SU-DHL-6 (cell line): ENCODE measurements at regions not wholly inside any gene's neighbourhood (a gene's known extent, or its start where the extent isn't known, plus 50 kb on each side); places are given as distances from the start of the nearest gene placed in this dataset.

Source experiments
- H2AFZ ChIP-seq: fragments of 200-600 bp; sonication (generic); 2 replicates; pipeline ENCODE4 v1.6.1; 2014; ENCODE audit warnings: low read depth, mild to moderate bottlenecking, moderate library complexity, mixed read lengths, antibody characterized with exemption, low read length; ENCODE audit not compliant: severe bottlenecking
- H3F3A ChIP-seq: fragments of 200-600 bp; shearing (Covaris generic); 2 replicates; pipeline ENCODE4 v1.6.0; 2016; ENCODE audit warnings: antibody characterized with exemption, mild to moderate bottlenecking; ENCODE audit not compliant: insufficient read depth
- H3K27ac ChIP-seq: fragments of 200-600 bp; sonication (generic); 2 replicates; pipeline ENCODE4 v1.5.1; 2016; ENCODE audit warnings: low read depth, mild to moderate bottlenecking, low read length, moderate library complexity, mixed read lengths
- H3K27me3 ChIP-seq: fragments of 200-600 bp; sonication (generic), shearing (Covaris generic); 2 replicates; pipeline ENCODE4 v1.6.0; 2014; ENCODE audit warnings: mild to moderate bottlenecking, low read length
- H3K36me3 ChIP-seq: fragments of 200-600 bp; sonication (generic); 2 replicates; pipeline ENCODE4 v1.6.1; 2014; ENCODE audit warnings: mild to moderate bottlenecking, low read length, mixed read lengths
- H3K4me2 ChIP-seq: fragments of 300-600, 200-600 bp; shearing (Covaris generic), sonication (generic); 2 replicates; pipeline ENCODE4 v1.6.0; 2014; ENCODE audit warnings: low read length, low read depth, mild to moderate bottlenecking; ENCODE audit not compliant: poor library complexity, severe bottlenecking
- H3K4me3 ChIP-seq: fragments of 200-600 bp; sonication (generic); 2 replicates; pipeline ENCODE4 v1.5.1; 2014; ENCODE audit warnings: antibody characterized with exemption, low read length, mild to moderate bottlenecking, mixed read lengths; ENCODE audit not compliant: insufficient read depth, poor library complexity, severe bottlenecking
- H3K79me2 ChIP-seq: fragments of 200-600 bp; sonication (generic); 2 replicates; pipeline ENCODE4 v1.6.1; 2014; ENCODE audit warnings: mild to moderate bottlenecking, low read length, moderate library complexity; ENCODE audit not compliant: insufficient read depth
- H3K9ac ChIP-seq: fragments of 200-600 bp; sonication (generic); 2 replicates; pipeline ENCODE4 v1.7.0; 2014; ENCODE audit warnings: mild to moderate bottlenecking, low read length
- H3K9me2 ChIP-seq: fragments of 200-600 bp; sonication (generic); replicated peaks from 2 replicates; pipeline ENCODE4 v1.6.1; 2014; ENCODE audit warnings: low read length; ENCODE audit not compliant: insufficient read depth
- H3K9me3 ChIP-seq: fragments of 200-600 bp; sonication (generic); 2 replicates; pipeline ENCODE4 v1.6.1; 2014; ENCODE audit warnings: low read length, mixed read lengths; ENCODE audit not compliant: insufficient read depth
- H4K20me1 ChIP-seq: fragments of 200-600 bp; sonication (generic); 2 replicates; pipeline ENCODE4 v1.6.1; 2014; ENCODE audit warnings: low read depth, mild to moderate bottlenecking, antibody characterized with exemption, low read length, moderate library complexity, mixed read lengths
- CTCF ChIP-seq: fragments of 200-600 bp; sonication (generic); IDR thresholded peaks from one replicate; pipeline ENCODE4 v1.5.1; 2017; ENCODE audit warnings: antibody characterized with exemption, mild to moderate bottlenecking, low read length, moderate library complexity; ENCODE audit not compliant: insufficient read depth, poor library complexity, severe bottlenecking
- EZH2phosphoT487 ChIP-seq: fragments of 200-600 bp; sonication (generic), shearing (Covaris generic); conservative IDR thresholded peaks from 2 replicates; pipeline ENCODE4 v1.6.1; 2018; ENCODE audit warnings: mild to moderate bottlenecking, antibody characterized with exemption, low read length, moderate library complexity, mixed read lengths

DNA sequence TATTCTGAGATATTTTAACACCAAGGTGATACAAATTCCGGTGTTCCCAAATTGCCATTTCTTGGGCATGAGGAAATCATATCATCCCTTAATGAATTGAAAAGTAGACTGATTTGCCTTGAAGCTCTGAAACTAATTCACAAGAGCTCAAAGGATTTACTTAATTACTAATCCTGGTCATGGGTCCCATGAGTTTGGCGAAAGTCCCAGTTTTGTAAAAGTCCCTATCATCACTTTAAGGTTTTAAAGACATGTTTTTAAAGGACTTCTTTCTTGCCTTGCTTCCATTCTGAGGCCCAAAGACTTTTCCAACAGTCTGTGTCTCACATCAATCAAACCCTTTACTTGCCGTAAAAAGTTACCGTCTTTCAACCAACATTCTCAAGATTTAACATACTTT is 377.9 kb downstream of the DNAJB9 start:
- Histone ChIP-seq H3K79me2 (no peaks in the 10 kb centered on the region), H3K9ac (no peak overlapping the region), H3K27me3 (no peaks in the 10 kb centered on the region), H3K4me3 (no peak overlapping the region), H3K4me2 (no peak overlapping the region), H3F3A (no peaks in the 10 kb centered on the region), H3K9me3 (no peaks in the 10 kb centered on the region), H3K9me2 (no peaks in the 10 kb centered on the region), H4K20me1 (no peaks in the 10 kb centered on the region), H3K36me3 (no peaks in the 10 kb centered on the region), H2AFZ (no peak overlapping the region), H3K27ac (no peak overlapping the region)
- TF ChIP-seq CTCF: no peak

- no peak overlapping the region for H3K4me2 ChIP-seq
- no peaks in the 10 kb centered on the region for H3K36me3 ChIP-seq
- H4K20me1 ChIP-seq: no peaks in the 10 kb centered on the region
- H3K27ac ChIP-seq: no peak overlapping the region
- H3K27me3 ChIP-seq: no peaks in the 10 kb centered on the region
- H3K4me3 ChIP-seq: no peak overlapping the region
- H3K9ac ChIP-seq: no peak overlapping the region
- no peak overlapping the region for H2AFZ ChIP-seq
- no peaks in the 10 kb centered on the region for H3F3A ChIP-seq
- H3K9me3 ChIP-seq: no peaks in the 10 kb centered on the region
- H3K9me2 ChIP-seq: no peaks in the 10 kb centered on the region
- no peaks in the 10 kb centered on the region for H3K79me2 ChIP-seq
- no peak for TF ChIP-seq EZH2phosphoT487
- no peak for TF ChIP-seq CTCF
Measured at GRCh38 chr7:108972004-108972403, 402.3 kb downstream of the DNAJB9 start.

GRCh38 chr7:108973075-108973474 is 403.4 kb downstream of the DNAJB9 start:
- H3K4me3 ChIP-seq: no peak overlapping the region
- H3K4me2 ChIP-seq: no peak overlapping the region
- no peaks in the 10 kb centered on the region for H3K79me2 ChIP-seq
- H2AFZ ChIP-seq: no peak overlapping the region
- no peaks in the 10 kb centered on the region for H3K36me3 ChIP-seq
- no peaks in the 10 kb centered on the region for H3K9me3 ChIP-seq
- H3K9ac ChIP-seq: no peak overlapping the region
- no peak overlapping the region for H3K27ac ChIP-seq
- no peaks in the 10 kb centered on the region for H3K27me3 ChIP-seq
- H3F3A ChIP-seq: no peaks in the 10 kb centered on the region
- H4K20me1 ChIP-seq: no peaks in the 10 kb centered on the region
- TF ChIP-seq CTCF: no peak
- no peaks in the 10 kb centered on the region for H3K9me2 ChIP-seq

GRCh38 chr7:108974641-108975040 is 405.0 kb downstream of the DNAJB9 start:
- H3K9me3 ChIP-seq: no peaks in the 10 kb centered on the region
- no peak overlapping the region for H3K4me3 ChIP-seq
- H3K27me3 ChIP-seq: no peaks in the 10 kb centered on the region
- H3K79me2 ChIP-seq: no peaks in the 10 kb centered on the region
- H3K9me2 ChIP-seq: no peaks in the 10 kb centered on the region
- H3F3A ChIP-seq: no peaks in the 10 kb centered on the region
- H3K9ac ChIP-seq: no peak overlapping the region
- H3K36me3 ChIP-seq: no peaks in the 10 kb centered on the region
- H2AFZ ChIP-seq: no peak overlapping the region
- no peak overlapping the region for H3K27ac ChIP-seq
- no peaks in the 10 kb centered on the region for H4K20me1 ChIP-seq
- TF ChIP-seq CTCF (no peak), EZH2phosphoT487 (no peak)
- H3K4me2 ChIP-seq: no peak overlapping the region
